ENCODE measurements at regions not wholly inside any gene's neighbourhood (a gene's known extent, or its start where the extent isn't known, plus 50 kb on each side); places are given as distances from the start of the nearest gene placed in this dataset.

DNA sequence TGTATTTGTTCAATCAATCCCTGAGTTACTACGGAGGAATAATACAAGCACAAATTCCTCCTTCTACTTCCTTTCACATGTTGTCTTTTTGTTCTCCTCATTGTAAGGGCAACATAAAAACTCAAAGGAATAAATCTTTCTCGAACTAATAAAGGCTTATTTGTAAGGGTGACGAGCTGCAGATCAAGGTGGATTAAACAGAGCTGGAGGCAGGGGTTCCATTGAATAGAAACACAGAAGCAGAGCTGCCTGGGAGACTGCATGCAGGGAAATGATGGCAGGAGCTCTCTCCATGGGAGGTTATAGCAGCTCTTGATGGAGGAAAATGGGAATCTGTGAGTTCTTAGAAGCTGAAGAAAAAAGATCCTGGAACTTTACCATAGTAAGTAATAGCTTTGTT, 160.2 kb downstream of the CYYR1 start:
- DNase-seq, result no peak

DNA sequence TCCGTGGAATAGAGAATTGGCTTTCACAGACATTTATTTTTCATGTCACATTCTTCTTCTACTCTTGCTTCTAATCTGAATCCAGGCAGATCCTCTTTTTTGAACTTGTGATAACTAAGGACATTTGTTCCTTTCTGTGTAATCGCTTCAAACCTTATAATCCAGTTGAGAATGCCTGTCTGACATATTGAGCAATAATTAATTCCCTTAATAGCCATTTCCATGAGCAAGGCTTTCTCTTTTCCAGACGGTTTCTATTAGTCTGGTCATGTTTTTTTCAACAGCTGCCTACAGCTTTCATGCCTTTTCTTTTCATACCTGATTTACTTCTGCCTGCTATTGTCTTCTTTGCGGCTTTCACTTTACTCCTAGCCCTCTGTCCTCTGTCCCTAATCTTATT, 163.4 kb downstream of the CYYR1 start:
- no peak for DNase-seq

DNA sequence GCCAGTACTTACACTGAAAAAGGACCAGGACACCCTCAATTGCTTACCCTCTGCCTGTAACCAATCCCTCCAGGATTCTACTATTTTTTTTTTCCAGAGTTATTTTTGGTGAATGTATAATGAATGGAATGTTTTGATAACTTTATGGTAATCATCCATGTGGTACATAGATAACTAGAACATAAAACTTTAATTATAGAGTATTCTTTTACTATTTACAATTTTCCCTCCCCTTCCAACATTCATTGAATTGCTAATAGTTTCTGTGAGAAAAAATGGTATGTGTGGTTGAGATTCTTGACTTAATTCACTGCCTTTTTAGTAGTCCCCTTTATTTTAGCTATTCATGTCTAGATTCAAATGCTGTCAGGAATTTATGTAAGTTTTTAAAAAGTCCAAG, 164.6 kb downstream of the CYYR1 start:
- no peak for DNase-seq

DNA sequence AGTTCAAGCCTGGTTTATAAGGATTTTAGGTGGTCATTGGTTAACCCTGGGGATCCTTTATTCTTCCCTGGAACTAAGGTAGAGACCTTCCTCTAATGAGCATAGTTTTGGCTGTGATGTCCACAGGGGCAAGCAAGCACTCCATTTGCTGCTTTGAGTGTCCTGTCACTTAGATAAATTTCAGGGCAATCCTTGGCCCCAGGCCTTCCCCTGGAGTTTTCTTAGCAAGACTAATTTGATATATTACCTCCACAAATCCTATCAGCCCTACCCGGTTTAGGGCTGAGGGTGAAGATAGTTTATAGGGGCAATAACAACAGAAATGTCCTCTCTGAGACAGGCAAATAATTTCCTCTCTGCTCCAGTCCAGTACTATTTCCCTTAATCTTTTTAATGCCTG, 166.6 kb downstream of the CYYR1 start:
- DNase-seq, result no peak

DNA sequence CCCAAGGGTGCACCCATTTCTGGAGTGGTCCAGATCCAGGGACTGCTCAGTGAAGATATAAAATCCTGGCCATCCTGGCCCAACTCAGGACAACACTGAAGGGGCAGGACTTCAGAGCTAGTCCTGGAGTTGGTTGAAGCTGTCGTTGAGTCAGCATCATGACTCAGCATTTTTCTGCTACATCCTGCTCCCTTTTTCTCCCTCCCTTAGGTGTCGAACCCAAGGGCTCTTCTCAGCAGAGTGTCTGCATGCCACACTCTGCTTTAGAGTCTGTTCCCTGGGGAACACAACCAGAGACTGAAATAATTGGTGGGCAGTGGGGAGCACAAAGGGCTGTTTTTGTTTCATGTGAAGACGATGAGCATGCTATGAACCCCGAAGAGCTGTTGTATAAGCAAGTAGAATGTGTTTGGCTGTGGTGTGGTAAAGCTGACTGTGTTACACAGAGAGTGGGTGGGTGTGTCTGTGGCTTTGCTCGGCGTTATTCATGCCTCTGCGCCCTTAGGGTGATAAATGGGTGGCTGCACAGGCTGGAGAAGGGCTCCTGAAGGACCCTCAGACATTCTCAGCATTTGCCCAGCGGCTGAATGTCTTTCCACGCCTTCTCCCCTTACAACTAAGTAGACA, 167.2 kb downstream of the CYYR1 start:
- no peak for DNase-seq

DNA sequence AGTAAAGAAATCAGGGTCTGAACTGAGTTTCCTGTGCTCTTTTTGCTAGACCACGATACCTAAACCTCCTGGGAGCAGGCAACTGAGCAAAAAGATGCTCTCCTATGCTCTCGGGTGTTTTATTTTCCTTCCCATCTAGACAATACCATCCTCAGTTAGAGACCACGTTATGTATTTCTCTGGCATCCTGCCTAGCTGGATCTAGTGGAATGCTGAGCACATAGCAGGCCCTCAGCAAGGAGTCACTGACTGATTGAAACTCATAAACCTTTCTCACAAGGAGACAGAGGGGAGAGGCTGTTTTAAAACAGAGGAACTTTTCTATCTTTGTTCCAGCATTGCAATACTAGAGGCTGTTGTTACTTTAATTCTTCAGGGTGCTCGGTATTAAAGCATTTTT, 168.0 kb downstream of the CYYR1 start:
- DNase-seq, result no peak

DNA sequence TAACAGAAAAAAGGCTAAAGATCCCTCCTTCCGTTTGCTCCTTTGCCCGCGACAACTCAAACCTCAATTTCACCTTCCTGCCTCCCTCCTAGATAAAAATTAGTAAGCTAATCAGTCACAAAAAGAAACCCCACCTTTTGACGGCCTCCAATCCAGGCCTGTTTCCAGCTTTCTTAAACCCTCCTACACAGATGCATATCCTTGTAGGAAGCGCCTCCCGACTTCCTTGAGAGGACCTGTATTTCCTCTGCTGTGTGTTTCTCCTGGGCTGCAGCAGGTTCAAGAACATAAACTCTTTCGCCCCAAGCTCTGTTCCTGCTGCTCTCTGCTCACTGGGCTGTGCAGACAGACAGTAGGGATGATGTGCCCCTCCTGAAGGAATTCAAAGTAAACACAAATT, 168.8 kb downstream of the CYYR1 start:
- no peak for DNase-seq

DNA sequence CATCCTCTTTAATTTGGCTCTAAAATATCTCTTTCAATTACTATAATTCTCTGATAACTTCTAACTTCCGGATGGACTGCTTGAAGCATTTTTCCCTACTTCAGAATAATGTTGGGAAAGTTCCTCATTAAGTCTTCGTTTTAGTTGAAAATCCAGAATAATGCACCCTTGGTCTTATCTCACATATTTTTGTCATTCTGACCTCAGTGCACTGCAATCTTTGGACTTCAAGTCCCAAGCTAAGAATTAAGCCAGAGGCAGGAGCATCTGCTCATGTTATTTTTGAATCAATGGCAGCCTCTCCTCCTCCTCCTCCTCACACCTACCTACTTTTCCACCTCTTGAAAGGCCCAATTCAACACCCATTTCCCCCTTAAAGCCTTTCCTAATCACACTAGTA, 169.8 kb downstream of the CYYR1 start:
- DNase-seq, result no peak

DNA sequence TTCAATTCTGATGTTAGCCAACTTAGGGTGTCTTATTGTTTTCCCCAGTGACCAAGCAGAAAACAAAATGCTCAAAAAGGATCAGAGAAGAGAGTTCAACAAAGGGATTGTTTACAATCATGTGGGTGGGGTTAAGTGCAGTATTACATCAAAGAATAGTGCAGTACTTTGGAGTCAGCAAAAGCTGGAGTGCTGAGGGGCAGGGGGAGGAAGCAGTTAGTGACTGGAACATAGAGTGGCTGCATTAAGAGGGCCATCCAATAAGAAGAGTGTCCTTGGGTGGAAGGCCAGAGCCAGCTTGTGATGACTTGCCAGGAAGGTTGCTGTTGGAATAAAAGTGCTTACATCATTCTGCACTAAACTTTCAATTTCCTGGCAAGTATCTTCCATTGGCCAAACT, 175.5 kb downstream of the CYYR1 start:
- no peak for DNase-seq

DNA sequence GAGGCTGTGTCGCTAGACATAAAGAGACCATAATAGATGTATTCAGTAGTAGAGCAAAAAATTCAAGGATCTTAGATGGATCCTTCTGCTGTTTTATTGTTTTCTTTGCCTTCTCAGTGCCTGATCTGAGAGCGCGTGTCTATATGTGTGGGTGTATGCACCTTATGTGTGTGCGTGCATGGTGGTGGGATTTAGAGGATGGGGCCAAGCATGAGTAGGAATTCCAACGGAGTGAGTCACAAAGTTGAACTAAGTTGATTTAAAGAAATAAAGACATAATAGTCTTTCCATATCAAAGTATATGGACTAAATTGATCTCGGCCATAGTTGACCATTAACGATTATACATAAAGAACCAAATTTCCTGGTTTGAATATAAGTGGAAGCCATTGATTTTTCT, 178.7 kb downstream of the CYYR1 start:
- DNase-seq, result no peak

DNA sequence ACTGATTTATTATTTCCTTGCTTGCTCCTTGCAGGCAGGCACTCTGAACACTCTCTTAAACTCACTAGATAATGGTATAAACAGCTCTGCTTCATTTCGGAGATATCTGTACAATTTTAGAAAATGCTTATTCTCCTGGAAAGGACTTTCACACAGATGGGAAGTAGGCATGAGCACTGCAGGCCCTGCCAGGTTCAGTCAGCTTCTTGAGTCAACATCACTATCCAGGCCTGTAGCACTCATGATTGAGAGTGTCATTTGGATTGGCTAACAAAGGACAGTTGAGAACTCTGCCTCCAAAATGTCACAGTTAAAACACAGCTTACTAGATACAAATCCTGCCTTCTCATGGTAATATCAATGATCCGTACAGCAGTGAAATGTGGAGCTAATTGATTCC, 181.9 kb downstream of the CYYR1 start:
- DNase-seq, result no peak

DNA sequence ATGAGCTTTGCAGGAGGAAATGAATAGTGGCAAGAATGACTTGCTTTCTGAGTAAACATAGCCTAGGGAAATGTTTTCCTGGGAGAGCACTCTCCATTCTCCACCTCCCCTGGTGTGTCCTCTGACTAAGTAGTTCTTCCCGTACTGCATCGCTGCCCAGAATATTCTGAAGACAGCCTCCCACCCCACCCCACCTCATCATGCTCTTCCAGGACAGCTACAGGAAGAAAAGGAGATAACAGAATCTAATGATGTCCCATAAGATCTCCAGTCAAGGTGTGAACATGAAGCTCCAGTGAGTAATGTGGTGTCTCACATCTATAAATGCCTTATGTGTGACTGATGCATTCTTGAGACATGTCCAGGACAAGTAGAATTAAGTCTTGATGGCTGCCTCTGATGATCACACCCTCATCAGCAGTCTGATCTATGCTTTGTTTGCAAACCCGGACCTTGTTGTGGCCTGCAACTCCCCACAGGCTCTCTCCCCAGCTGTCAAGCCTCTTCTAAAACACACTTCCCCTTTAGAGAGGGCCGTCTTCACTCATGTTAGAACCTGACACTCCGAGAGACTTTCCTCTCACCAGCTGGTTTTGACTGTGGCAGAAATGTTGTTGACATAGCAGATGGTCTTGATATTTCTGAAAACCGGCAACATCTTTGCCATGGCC, 183.0 kb downstream of the CYYR1 start:
- no peak for DNase-seq

DNA sequence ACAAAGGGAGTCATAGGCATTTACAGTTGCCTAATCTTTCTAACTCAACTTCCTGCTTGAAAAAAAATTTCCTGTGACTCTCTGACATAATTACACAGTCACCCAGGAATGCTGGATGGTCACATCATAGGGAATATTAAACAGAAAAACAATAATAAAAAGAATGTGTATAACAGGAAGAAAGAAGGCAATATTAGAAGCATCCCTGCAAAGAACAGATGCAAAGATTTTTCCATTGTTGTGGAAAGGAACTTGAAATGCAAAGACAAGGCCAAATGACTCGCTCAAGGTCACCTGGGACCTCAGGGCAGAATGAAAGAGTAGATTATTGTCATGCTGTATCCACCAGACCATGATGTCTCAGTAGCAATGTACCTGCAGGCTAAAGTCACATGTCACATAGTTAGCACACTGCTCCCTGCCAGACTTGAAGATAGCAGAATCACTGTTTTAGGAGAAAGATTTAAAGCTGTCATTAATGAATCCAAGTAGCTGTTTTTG, 184.3 kb downstream of the CYYR1 start:
- no peak for DNase-seq

DNA sequence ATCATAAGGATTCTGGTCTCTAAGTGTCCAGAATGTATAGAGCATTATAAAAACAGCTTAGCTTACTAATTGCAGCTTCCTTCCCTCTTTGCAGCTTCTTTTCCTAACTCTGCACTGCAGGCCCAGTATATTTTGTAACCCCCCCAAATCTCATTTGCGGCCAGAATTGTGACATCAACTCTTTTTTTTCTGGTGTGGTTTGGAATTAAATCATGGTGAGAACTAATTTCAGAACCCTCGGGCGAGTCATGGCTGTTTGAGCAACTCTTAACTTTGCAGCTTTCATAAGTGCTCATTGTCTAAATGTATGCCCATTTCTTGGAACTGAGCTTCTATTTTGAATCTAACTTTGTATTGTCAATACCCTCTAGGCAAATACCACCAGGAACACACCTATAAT, 187.4 kb downstream of the CYYR1 start:
- DNase-seq, result no peak

DNA sequence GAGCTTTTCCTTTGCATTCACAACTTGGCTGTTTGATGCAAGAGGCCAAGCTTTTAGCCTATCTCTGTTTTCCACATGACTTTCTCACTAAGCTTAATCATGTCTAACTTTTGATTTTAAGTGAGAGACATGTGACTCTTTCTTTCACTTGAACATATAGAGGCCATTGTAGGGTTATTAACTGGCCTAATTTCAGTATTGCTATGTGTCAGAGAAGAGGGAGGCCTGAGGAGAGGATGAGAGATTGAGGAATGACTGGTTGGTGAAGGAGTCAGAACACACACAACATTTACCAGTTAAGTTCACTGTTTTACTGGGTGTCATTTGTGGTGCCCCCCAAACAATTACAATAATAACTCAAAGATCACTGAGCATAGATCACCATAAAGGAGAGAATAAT, 193.5 kb downstream of the CYYR1 start:
- no peak for DNase-seq

DNA sequence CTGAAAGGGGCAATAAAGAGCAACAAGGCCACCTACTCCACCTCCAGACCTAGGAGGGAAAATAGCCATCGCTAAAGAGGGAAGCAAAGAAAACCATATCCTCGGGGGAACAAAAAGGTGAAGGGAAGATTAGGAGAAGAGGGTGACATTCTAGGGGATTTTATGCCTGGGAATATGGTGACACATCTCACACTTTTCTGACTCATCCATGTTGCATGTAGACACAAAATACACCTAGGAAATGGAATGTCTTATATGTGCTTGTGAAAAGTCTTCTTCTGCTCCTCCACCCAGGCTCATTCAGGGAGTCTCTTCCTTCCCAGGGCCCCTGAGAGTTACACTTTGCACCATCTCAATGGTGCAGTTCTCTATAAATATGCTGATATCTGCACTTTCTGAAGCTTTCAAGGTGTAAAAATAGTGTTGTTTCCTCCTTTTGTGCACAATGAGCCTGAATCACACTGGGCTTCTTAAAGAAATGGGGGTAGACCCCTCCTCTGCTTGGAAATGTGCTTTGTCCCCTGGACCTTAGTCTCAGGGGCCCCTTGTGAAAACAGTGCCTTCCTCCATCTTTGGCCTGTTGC, 195.9 kb downstream of the CYYR1 start:
- no peak for DNase-seq

DNA sequence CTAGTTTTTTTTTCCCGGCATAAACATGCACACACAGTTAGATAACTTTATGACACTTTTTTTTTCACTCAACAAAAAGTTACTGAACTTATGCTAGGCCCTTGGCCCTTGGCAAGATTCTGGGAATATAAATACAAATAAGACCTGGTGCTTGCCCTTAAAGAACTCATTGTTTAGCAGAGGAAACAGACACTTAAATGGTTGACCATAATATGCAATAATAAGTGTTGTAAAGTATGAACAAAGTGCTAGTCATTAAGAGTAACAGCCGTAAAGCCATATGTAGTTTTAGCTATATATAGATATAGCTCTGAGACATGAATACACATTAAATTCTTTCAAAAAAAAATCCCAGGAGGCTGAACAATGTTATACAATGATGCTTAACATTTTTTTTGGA, 198.3 kb downstream of the CYYR1 start:
- no peak for DNase-seq

DNA sequence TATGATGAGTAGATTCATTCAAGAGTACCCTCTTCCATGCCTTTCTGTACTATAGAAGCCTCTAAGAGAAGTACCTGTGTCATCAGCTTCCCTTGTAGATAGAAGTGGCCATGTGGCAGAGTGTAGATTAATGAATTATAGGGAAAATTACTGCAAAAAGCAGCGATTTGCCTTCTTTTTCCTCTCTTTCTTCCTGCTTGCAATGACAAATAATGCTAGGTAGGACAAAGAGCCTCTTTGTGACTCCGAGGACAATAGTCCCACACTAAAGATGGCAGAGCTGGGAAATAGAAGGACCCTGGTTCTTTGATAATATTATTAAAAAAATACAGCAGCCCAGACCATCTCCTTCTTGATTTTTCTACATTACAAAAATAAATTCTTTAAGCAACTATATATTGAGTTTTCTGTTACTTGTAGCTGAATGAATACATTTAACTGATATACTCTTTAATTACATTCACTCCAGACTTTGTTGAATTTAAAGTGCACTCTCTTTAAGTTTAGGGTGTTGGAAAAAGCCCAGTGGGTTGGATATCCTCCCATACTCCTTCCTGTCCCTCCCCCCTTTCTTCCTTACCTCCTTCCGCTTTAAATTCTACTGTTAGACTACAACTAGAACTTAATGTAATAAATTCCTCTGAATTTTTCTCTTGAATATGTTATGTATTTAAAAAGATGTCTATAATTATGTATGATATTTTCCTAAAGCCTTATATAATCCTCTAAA, 198.2 kb upstream of the APP start:
- no peak for DNase-seq

DNA sequence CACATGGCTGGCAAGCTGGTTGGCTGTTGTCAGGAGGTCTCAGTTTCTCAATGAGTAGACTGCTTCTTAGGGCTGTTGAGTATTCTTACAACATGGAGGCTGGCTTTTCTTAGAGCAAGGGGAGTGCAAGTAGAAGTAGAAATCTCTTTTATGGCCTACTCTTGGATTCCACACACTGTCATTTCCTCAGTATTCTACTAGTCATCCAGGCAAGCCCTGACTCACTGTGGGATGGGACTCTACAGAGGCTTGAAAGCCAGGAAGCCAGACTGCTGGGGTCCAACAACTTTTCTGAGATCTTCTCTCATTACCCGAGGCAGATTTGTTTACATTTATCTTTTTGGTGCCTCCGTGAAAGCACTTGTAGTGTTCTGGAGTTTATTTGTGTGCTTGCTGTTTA, 196.2 kb upstream of the APP start:
- DNase-seq, result no peak

DNA sequence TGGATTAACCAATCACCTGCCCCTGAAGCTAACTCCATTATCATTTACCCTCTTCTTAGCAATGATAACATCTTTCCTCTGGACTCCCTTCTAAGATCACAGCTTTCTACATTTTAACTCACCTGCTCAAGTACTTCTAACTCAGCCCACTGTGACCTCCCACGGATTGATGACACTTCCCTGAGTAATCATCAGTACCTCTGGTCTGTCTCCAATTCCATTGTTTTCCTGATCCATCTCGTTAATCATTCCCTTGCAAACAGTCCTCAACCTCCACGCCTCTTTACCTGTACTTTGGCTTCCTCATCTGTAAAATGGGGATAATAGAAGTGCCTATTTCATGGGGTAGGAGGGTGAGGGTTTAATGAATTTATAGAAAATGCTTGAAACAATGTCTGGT, 195.3 kb upstream of the APP start:
- DNase-seq, result no peak

DNA sequence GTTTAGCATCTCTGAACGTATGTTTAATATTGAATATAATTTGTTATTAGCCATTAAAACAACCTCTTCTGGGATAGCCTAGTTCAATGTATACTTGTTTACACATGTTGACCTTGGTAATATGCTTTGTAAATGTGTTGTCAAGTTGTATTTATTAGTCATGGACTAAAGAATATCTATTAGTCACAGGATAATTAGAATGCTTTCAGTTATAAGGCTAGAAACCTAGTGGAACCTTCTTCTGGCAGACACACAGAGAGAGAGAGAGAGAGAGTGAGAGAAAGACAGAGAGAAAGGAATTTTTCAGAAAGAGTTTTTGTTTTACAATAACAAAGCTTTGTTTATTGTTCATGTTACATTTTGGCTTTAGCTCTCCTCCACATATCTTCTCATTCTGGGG, 181.1 kb upstream of the APP start:
- DNase-seq, result no peak

DNA sequence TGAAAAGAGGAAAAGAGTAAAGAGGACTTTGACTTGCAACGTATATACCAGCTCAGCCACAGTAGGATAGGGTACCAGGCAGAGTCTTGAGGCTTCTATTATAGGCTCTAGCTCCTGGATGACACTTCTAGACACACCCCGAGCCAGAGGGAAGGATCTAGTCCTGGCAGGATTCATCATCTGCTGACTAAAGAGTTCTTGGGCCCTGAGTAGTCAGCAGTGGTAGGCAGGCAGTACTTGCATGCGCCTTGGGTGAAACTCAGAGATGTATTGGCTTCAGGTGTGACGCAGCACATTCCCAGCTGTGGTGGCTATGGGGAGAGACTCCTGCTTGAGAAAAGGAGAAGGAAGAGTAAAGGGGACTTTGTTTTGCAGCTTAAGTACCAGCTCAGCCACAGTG, 162.3 kb upstream of the APP start:
- DNase-seq, result no peak

DNA sequence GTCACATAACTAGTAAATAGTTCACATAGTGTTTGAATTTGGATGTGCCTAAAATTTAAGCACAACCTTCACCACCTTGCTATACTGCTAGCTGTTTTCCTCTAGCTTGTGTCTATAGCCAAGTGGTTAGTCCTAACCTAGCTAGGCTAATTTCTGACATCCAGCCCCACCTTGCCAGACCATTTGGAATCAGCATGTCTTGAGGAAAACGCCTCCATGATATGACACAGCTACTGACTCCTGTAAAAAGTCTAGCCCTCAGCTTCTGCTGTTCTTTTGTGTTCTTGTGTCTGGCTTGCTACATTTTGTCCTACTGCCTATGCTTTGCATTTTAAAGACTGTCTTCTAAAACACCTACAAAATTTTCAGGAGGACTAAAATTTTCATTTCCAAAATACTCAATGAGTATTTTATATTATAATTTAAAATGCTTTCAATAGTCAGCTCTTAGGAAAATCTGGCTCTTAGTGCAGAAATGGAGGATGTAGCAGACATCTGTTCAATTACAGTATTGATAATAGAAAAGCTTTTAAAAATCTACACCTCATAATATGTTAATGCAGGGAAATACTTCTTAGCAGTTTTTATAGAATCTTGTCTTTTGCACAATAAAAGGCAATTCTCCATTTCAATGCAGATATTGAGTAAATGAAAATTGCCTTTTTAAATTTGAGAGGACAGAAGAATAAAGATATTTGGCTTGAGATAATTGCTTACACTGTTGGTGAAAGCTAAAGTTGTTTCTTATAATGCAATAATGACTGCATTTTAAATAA, 160.8 kb upstream of the APP start:
- no peak for DNase-seq
